Skin of body (tissue), 1 donor: ENCODE measurements at regions not wholly inside any gene's neighbourhood (a gene's known extent, or its start where the extent isn't known, plus 50 kb on each side); places are given as distances from the start of the nearest gene placed in this dataset.
A peak's percentile ranks its signal among the peaks of the same experiment; 100 is the strongest.
"Not testable (repeated sequence)": the region's sequence is repeated elsewhere in the genome, so short reads cannot be mapped to it uniquely, and the experiment has no call there.

Source experiments
- DNase-seq: peaks from one replicate; lab custom pipeline; 2025; lab: John Stamatoyannopoulos, UW

DNA sequence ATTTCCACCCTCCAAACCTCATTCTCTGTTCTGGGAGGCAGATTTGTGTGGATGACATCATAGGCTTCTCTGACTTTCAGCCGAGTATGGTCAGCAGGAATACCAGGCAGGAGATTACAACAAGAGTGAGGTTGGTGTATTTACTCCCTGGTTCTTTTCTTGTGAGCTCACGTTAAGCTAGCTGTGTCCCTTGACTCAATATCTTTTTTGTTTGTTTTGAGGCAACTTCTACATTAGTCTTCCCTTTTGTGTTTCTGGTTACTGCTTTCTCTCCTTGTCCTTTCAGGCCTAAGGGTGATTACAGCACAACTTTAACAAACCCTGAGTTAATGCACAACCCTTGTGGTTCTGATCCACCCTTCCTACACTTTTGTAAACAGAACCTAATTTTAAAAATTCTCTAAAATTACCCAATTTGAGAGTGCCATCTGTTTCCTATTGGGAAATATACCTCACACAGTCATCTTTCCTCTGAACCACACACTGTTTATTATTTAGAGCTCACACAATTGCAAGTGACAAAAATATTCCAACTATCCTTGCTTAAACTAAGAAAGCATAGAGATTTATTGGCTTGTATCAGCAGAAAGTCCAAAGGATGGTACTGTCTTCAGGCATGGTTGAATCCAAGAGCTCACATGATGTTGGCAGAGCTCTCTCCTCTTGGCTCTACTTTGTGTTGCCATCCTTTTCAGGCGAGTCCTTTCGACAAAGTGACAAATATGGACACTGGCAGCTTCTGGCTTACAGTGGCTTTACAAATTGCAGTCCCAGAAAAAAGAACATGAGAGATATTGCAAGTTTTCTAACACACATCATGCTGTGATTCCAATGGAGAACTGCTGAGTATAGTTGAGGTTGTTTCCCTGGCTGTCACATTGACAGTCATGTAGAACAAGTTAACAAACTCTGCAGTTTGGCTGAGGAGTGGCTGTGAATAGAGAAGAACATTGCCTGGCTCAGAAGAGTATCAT, 150.5 kb upstream of the DDIT4L start:
- no peak for DNase-seq

DNA sequence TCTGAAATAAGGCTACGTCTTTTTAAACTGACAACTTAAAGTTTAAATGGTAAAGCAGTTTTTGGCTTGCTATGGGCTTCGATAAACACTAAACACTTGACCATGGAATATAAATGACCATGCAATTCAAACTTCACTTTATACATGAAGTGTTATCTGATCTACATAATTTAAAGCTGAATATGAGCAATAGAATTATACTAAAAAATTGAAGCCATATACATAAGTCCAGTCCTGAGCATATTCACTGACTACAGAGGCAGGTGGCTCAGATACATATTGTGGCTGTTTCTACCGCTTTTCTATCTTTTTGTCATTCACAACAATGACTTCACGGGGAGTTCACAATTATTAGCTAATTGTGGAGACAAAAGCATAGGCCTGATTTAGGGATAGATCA, 149.6 kb upstream of the DDIT4L start:
- DNase-seq: no peak

DNA sequence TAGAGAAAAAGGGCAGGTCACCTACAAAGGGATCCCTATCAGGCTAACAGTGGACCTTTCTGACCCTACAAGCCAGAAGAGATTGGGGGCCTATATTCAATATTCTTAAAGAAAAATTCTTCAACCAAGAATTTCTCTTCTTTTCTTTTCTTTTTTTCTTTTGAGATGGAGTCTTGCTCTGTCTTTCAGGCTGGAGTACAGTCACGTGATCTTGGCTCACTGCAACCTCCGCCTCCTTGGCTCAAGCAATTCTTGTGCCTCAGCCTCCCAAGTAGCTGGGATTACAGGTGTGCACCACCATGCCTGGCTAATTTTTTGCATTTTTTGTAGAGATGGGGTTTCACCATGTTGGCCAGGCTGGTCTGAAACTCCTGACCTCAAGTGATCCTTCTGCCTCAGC, 143.2 kb upstream of the DDIT4L start:
- DNase-seq: not testable (repeated sequence)

DNA sequence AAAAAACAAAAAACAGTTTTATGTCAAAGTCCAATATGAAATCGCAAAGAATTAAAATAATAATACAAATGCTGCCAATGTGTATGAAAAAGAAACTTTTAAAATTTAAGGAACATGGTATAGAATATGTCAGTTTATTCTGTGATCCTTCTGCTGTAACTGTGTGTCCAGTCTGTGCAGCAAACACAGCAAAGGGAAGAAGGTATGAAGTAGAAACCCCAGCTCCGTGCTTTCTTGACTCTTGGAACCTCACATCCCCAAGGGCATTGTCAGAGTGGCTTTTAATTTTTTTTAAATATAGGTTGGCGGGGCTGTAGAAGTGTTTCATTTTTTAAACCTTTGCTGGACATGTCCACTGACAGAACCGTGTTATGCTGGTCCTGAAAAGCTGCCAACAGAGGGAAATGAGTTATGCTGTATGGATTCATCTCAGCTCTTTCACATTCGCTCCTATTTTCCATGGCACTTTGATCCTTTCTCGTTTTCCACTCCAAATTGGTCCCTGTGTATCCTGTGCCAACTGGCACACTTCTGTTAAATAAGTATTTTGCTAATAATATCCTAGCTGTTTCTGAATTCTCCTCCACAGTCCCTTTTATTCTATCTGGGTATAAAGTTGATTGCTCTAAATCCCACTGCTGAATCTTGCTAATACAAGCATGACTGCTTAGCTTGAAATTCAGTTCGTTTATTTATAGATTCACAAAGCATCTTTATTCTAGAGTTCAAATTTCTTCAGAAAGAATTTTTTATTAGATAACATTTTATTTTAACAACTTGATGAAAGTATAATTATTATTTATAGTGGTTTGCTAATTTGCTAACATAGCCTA, 127.0 kb upstream of the DDIT4L start:
- peak; percentile 27 for DNase-seq

DNA sequence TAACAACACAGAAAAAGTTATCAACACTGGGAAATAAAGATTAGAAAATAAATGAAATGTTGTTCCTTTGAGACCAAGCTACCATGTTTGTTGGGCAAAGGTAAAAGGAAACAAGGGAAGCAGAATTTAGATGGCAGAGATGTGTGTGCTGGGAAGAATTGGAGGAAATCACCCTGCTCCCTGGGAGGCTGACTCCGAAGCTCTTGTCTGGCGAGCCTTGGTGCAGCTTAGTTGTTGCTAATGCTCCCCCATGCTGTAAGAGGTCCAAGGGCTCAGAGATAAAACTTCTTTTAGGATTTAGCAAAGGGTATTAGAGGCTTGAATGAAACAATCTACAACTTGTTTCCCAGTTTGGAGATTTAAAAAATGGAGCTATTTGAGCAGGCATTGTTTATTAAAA, 123.8 kb upstream of the DDIT4L start:
- no peak for DNase-seq

DNA sequence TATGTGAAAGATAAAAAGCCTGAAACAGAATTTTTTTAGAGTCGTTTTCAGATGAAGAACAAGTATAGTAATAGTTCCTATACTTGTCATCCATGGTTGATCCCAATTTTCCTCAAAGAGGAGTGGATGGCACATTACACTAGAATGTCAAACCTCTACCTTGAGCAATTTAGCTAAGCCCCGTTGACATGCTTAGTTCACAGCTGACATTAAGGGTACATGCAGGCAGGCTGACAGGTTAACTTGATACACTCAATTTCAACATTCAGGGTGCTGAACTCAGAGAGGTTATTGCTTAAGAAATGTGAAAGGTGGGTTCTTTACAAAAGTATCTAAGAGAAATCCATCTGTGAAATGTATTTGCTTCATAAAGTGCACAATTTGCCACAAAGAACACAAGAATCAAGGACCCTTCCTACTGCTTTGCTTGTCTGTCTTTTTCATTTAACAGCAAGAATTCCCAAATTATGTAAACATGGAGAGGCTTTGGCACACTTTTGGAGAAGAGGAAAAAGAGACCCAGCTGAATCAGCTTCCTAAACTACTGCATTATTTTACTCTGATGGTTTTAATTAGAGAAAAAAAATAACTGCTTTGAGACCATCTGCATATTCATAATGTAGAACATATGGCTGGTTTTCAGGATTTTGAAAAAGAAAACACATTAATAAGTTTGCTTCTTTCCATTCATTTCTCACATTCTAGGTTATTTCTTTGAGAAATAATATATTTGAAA, 122.5 kb upstream of the DDIT4L start:
- DNase-seq: peak; percentile 83

DNA sequence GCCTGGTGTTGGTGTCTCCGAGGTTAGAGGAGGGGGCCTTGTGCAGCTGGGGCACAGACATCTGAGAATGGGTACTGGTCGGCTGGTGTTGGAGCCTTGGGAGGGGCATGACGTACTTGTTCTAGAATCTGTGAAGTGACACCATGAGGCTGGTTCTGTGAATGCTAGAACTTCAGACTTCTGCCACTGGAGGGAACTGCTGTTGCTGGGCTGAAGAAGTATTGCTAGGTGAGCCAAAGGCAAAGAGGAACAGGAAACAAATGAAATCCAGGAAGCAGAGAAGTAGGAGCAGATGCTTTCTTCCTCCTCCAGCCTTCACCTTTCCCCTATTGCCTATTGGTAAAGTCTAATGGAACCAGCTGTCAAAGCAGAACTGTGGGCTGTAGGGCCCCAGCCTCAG, 120.9 kb upstream of the DDIT4L start:
- DNase-seq: no peak

DNA sequence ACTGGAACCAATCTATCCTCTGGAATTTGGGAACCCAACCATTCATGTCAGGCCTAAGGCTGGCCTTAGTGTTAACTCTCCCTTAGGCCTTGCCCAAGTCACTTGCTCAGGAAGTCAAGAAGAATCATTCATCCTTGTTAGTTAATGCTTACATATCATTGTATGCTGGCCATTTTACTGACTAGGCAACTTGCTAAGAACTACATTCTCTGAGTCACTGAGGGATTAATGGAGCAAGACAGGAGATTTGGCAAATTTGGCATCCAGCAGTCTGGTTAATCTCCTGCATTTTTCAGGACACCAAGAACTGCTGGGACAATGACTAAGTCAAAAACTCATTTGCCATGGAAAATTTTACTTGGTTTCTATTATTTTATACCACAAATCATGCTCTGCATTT, 115.8 kb upstream of the DDIT4L start:
- DNase-seq: no peak

DNA sequence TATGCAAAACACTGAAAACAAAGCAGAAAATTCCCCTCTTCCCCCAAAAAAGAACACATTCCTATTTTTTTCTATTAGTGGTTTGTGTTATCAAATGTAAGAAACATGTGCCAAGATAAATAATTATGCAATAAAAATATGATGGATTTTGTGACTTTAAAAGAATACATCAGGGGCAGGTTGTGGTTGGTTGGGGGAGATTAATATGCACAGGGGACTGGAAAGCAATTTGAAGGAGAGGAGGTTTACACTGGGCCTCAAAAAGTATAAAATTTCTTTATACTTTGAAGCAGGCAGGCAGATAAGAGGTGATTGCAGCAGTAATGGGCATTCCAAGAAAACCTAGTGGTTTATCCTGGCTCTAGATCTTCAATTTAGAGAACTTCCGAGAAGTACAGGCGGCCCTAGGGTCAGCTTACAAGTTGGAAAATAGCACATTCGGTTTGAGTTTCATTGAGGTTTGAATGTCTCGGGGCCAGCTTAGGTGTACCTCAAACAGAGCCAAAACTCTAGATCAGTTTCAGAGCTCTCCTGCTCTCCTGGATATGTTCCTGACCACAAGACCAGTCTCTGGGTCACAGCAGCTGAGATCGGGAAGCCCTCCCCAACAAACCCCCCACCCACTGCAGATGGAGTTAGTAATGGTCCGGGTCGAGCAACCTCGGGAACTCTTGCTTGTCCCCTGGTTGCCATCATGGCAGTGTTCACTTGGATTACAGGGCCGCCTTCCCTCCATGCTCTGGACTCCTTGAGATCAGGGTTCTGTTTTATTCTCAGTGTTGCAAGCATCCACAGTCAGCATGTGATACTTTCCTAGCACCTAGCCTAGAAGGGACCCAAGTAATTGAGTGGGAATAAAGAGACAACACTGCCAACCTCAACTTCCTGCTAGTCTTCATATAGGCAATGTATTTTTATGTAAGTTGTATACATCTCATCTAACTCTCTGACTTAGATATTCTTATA, 112.1 kb upstream of the DDIT4L start:
- DNase-seq: no peak

DNA sequence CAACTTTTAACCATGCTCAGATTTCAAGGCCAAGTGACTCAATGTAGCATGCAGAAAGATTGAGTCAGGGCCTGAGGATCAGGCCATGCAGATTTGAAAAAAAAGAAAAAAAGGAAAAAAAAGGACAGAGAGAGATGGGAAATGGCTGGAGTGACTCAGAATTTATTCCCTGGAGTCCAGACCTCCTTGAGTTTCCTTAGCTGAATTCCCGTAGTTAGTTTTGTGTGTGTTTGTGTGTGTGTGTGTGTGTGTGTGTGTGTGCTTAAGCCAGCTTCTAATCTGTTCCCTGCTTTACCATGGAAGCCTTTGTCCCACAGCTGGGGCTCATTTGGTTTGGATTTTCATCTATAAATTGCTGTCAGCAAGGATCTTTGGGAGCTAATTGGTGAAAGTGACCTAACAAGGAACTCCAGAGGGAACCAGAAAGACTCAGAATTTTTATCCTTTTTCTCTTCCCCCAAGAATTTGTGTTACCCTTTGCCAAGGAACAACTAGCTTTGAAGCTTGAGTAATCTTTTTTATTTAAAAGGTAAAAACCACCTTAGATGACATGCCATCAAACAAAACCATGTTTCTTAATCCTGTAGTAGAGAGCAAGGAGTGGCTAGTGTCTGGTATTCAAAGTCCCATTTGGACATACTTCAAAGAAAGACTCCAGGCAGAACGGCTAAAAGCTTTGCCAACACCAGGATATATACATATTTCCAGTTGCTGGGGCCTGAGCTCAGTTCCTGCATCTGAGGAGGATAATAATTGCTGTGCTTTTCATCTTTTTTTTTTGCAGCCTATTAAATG, 109.0 kb upstream of the DDIT4L start:
- peak; percentile 68 for DNase-seq

DNA sequence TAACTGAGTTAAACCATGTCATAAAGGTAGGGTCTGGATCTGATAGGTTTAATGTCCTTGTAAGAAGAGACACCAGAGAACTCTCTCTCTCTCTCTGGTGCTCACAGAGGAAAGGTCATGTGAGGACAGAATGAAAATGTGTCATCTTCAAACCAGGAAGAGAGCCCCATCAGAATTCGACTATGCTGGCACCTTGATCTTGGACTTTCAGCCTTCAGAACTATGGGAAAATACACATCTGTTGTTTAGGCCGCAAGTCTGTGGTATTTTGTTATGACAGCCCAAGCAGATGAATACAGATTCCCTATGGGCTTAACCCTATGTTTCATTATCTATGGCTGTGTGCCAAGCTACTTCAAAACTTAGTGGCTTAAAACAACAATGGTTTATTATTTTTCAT, 105.5 kb upstream of the DDIT4L start:
- DNase-seq: no peak

DNA sequence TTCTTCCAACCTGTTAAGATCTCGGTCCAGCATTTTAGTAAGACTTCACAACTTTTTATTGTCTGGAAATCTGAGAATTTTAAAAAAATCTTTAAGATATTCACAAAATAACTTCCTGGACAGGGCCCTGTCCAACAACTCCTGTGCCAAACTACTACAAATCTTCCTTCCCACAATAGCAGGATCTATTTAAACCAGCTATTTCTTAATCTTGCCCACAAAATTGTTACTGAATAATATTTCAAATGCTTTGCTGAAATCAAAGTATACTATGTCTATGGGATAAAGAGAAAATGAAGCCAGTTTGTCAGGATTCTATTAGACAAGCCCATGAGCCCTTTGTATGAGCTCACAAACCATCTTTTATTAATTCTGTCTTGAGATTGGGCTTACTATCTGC, 104.1 kb upstream of the DDIT4L start:
- DNase-seq: peak; percentile 11

DNA sequence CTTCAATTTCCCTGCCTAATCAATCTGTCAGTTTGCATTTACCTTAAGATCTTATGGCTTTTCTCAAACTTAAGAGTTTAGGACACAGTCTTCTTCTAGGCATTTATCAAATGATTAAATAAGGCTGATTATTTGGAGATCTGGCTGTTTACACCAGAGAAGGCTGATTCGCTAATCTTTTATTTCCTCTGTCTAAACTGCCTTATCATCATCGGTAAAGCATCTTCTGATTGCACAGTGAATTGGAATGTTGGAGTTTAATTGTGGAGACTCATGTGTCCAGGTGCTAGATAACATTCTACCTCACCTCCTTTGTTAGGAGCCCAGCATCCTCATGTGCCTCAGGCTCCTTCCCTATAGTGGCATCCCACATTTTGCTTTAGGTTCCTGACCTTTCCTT, 100.3 kb upstream of the DDIT4L start:
- DNase-seq: no peak

DNA sequence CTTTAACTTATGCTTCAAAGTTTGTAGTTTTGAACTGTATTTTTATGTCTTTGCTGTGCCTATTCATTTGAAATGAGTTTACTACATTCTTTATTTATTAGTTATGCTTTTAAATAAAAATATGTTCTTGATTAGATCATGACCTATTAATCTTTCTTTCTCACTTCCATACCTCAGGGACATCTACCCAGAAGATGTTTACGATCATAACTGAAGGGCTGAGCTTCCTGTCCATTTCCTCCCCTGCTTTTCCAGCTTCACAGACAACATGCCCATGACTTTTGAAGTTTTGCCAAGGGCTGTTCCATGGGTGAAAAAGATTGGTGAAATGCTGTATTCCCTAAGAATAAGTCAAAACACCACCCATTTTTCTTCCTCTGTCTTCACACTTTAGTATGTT, 99.7 kb upstream of the DDIT4L start:
- DNase-seq: peak; percentile 36

DNA sequence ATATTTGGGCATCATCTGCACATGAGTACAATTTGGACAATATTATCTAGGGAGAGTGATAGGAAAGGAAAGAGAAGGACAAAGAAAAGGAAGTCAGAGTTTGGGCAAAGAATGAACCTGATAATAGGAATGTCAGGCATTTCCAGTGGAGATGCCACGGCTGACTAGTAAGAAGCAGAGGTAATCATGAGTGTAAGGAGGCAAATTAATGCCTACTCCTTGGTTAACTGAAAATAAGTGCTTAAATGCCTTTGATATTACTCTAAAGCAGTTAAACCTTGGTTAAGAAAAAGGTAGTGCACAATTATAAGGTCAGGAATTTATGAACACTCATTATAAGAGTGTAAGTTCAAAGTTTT, 99.2 kb upstream of the DDIT4L start:
- no peak for DNase-seq

DNA sequence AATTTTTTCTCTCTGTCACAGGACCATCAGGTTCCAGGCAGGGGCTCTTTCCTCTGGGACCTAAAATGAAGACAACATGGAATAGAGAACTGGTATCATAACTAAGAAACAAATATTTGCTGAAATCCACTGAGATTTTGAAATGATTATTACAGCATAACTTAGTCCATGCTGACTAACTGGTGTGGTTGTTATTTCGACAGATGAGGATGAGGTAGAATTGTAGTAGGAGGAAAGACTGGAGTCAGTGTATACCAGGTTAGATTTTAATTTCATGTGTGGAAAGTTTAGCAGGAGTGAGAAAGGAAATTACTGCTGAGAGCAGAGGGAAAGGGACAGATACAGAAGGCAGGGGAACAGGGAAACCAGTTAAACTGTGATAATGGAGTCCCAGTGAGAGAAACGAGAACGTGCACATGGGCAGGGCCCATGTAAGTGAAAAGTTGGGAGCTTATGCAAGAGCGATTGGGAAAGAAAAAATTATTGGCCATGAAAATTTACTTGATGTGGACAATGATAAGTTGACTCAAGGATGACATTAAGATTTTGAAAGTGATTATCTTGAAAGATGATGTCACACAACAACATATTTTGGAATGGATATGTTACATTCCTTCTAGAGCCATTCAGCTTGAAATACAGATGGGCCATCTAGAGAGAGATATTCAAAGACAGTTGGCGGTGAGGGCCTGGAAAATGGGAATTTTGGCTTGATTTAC, 98.7 kb upstream of the DDIT4L start:
- no peak for DNase-seq

DNA sequence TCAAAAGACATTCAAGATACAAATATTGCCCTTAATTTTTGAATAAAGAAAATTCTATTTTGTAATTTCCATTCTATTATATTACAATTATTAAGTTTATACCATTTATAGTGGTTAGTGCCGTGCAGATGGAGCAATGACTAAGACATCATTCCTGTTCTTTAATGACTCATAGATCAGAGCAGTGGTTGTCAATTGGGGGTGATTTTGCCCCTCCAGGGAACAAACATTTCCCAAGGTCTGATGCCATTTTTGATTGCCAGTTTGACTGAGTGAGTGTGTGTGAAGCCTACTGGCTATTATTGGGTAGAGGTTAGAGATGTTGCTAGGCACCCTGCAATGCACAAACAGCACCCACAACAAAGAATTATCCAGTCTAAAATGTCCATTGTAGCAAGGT, 97.9 kb upstream of the DDIT4L start:
- DNase-seq: no peak

DNA sequence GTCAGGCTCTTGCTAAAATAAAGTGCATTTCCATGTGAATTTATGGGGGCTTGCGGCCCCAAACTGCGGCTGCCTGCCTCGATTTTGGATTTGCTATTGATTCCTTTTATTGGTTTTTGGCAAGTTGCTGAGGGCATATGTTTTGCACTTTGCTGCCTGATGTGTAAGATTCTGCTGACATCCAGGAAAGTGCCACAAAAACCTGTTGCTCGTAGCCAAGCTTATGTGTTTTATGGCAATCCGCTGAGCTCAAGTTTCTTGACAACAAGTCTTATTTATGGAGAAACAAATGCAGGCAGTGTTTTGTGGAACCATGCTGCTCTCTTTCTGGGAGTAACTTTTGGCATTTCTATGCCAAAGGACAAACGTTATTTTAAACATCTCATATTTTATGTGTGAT, 97.3 kb upstream of the DDIT4L start:
- DNase-seq: peak; percentile 94

DNA sequence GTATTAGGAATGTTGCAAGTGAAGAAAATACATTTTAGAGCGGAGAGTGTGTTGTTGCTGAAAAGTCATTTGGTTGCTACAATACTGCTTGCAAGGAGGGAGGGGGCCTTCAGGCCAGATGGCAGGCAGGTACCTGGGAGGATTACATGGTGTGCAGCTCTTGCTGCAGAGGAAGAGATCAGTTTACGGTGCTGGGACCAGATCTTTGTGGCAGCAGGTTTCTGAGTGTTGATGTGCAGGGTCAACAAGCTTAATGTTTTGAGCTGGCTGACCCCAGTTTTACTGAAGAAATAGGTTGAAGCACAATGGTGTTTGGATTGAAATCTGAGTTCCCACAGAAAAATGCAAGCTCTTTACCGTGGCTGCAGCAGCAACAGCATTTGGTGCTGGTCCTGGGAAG, 96.4 kb upstream of the DDIT4L start:
- DNase-seq: peak; percentile 16
